Mesenchymal stem cell (in vitro differentiated cells and primary cell): ENCODE measurements at regions not wholly inside any gene's neighbourhood (a gene's known extent, or its start where the extent isn't known, plus 50 kb on each side); places are given as distances from the start of the nearest gene placed in this dataset.

Experiments
- DNase-seq: peaks from one replicate; pipeline ENCODE4 v3.0.0-alpha.2; 2013
- H2AFZ ChIP-seq: one replicate; pipeline ENCODE4 v1.6.1; 2013; ENCODE audit warnings: low read depth, mild to moderate bottlenecking, control low read depth, inconsistent platforms, low read length, moderate library complexity
- H2AK5ac ChIP-seq: 2 replicates; pipeline ENCODE4 v1.6.1; 2013; ENCODE audit warnings: low read length, moderate library complexity, mild to moderate bottlenecking, inconsistent platforms; ENCODE audit not compliant: severe bottlenecking
- H2BK120ac ChIP-seq: one replicate; pipeline ENCODE4 v1.6.1; 2013; ENCODE audit warnings: low read depth, mild to moderate bottlenecking, inconsistent platforms, low read length, moderate library complexity
- H2BK12ac ChIP-seq, 2 experiments: one replicate each; pipeline ENCODE4 v1.6.1; 2013; ENCODE audit warnings: inconsistent platforms in 2 of 2, low read length in 2 of 2, mild to moderate bottlenecking in 2 of 2, moderate library complexity in 2 of 2, control low read depth in 1 of 2
- H2BK15ac ChIP-seq: one replicate; pipeline ENCODE4 v1.6.1; 2013; ENCODE audit warnings: mild to moderate bottlenecking, low read depth, inconsistent platforms; ENCODE audit not compliant: poor library complexity, severe bottlenecking
- H2BK5ac ChIP-seq: 2 replicates; pipeline ENCODE4 v1.6.1; 2013; ENCODE audit warnings: low read depth, mild to moderate bottlenecking, low read length, control low read depth, inconsistent platforms; ENCODE audit not compliant: poor library complexity, severe bottlenecking
- H3K14ac ChIP-seq, 2 experiments: one replicate each; pipeline ENCODE4 v1.6.1; 2013; ENCODE audit warnings: inconsistent platforms in 2 of 2, low read length in 2 of 2, control low read depth in 1 of 2, mild to moderate bottlenecking in 1 of 2, moderate library complexity in 1 of 2
- H3K18ac ChIP-seq, 2 experiments: one replicate each; pipeline ENCODE4 v1.6.1; 2013; ENCODE audit warnings: inconsistent platforms in 2 of 2, low read length in 2 of 2, control low read depth in 1 of 2, low read depth in 1 of 2, mild to moderate bottlenecking in 1 of 2
- H3K23ac ChIP-seq, 2 experiments: one replicate each; pipeline ENCODE4 v1.6.1; 2013; ENCODE audit warnings: inconsistent platforms in 2 of 2, low read length in 2 of 2, mild to moderate bottlenecking in 2 of 2, moderate library complexity in 2 of 2, control low read depth in 1 of 2
- H3K27ac ChIP-seq: 2 replicates; pipeline ENCODE4 v1.5.1; 2013; ENCODE audit warnings: mild to moderate bottlenecking, moderate library complexity, low read length, control low read depth, inconsistent platforms; ENCODE audit not compliant: poor library complexity, severe bottlenecking
- H3K27me3 ChIP-seq, 2 experiments: 2 replicates each; pipeline versions ENCODE4 v1.6.1 to v1.7.0; 2013; ENCODE audit warnings: low read length in 2 of 2, mild to moderate bottlenecking in 2 of 2, moderate library complexity in 2 of 2, control low read depth in 1 of 2, inconsistent platforms in 1 of 2; ENCODE audit not compliant: control insufficient read depth in 1 of 2, insufficient read depth in 1 of 2
- H3K36me3 ChIP-seq, 2 experiments: 2 replicates each; pipeline versions ENCODE4 v1.6.1 to v1.7.0; 2013; ENCODE audit warnings: low read length in 2 of 2, control low read depth in 1 of 2, inconsistent platforms in 1 of 2, low read depth in 1 of 2, mild to moderate bottlenecking in 1 of 2; ENCODE audit not compliant: insufficient read depth in 2 of 2, control insufficient read depth in 1 of 2
- H3K4ac ChIP-seq, 2 experiments: one replicate each; pipeline ENCODE4 v1.6.1; 2013; ENCODE audit warnings: inconsistent platforms in 2 of 2, low read length in 2 of 2, mild to moderate bottlenecking in 2 of 2, moderate library complexity in 2 of 2, control low read depth in 1 of 2, low read depth in 1 of 2
- H3K4me1 ChIP-seq: 2 replicates; pipeline ENCODE4 v1.6.1; 2013; ENCODE audit warnings: low read depth, low read length, control low read depth; ENCODE audit not compliant: control insufficient read depth, insufficient read depth
- H3K4me2 ChIP-seq: 2 replicates; pipeline ENCODE4 v1.6.1; 2013; ENCODE audit warnings: low read length, mild to moderate bottlenecking, inconsistent platforms; ENCODE audit not compliant: poor library complexity, severe bottlenecking
- H3K4me3 ChIP-seq, 2 experiments: 2 replicates each; pipeline versions ENCODE4 v1.5.1 to v1.7.0; 2013; ENCODE audit warnings: low read length in 2 of 2, mild to moderate bottlenecking in 2 of 2, control low read depth in 1 of 2, low read depth in 1 of 2; ENCODE audit not compliant: insufficient read depth in 1 of 2
- H3K79me1 ChIP-seq: replicated peaks from 2 replicates; pipeline ENCODE4 v1.6.1; 2013; ENCODE audit warnings: mild to moderate bottlenecking, control low read depth, low read length, inconsistent platforms; ENCODE audit not compliant: poor library complexity, severe bottlenecking
- H3K9ac ChIP-seq: 2 replicates; pipeline ENCODE4 v1.7.0; 2013; ENCODE audit warnings: mild to moderate bottlenecking, low read length, moderate library complexity
- H3K9me3 ChIP-seq: 2 replicates; pipeline ENCODE4 v1.7.0; 2013; ENCODE audit warnings: mild to moderate bottlenecking, low read length; ENCODE audit not compliant: control insufficient read depth
- H4K8ac ChIP-seq: one replicate; pipeline ENCODE4 v1.6.1; 2013; ENCODE audit warnings: inconsistent platforms, mild to moderate bottlenecking, low read length, moderate library complexity
- H4K91ac ChIP-seq: one replicate; pipeline ENCODE4 v1.6.1; 2013; ENCODE audit warnings: mild to moderate bottlenecking, low read length, inconsistent platforms
- WGBS: methylation state at CpG from one replicate; pipeline ENCODE4 v1.1.7; 2013; ENCODE audit warnings: mixed read lengths; 5-methylcytosine and 5-hydroxymethylcytosine counted together

DNA sequence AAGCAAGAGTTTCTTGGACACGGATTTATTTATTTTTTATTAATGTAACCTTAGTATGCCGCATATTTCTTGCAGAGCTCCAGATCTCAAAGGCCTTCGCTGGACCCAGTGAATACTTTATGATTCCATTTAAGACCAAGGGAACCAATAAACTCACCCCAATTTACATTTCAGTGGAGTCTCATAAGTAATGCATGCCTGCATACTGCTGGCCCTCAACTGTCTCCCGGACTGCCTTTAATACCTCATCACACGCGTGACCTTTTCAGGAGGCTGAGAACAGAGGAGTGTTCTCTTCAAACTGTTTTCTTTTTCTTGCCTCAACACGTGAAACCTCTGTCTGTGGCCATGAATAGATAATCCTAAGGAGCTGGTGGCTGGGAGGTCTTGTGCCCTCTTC, 240.9 kb downstream of the STIM2 start:
- no peak overlapping the region for H3K4me3 ChIP-seq
- no peak overlapping the region for H2AFZ ChIP-seq
- H3K4me1 ChIP-seq: no peaks in the 10 kb centered on the region
- no peak overlapping the region for H2BK120ac ChIP-seq
- no peak overlapping the region for H3K4ac ChIP-seq
- H3K14ac ChIP-seq: no peak overlapping the region
- H4K8ac ChIP-seq: no peak overlapping the region
- WGBS: 90% methylated on average over 7 of the region's 7 CpGs
- H3K23ac ChIP-seq: no peak overlapping the region
- peaks cover 33 to 39% of the 10 kb centered on the region in 2 experiments for H3K27me3 ChIP-seq
- H3K27ac ChIP-seq: no peak overlapping the region
- no peak overlapping the region for H4K91ac ChIP-seq
- H3K9me3 ChIP-seq: no peaks in the 10 kb centered on the region
- H3K9ac ChIP-seq: no peak overlapping the region
- H3K4me2 ChIP-seq: no peak overlapping the region
- no peak overlapping the region for H3K18ac ChIP-seq
- H3K79me1 ChIP-seq: no peaks in the 10 kb centered on the region
- no peak overlapping the region for H2BK12ac ChIP-seq
- H3K36me3 ChIP-seq: no peaks in the 10 kb centered on the region
- H2BK5ac ChIP-seq: no peak overlapping the region
- no peak for DNase-seq
- no peak overlapping the region for H2AK5ac ChIP-seq
- no peak overlapping the region for H2BK15ac ChIP-seq

DNA sequence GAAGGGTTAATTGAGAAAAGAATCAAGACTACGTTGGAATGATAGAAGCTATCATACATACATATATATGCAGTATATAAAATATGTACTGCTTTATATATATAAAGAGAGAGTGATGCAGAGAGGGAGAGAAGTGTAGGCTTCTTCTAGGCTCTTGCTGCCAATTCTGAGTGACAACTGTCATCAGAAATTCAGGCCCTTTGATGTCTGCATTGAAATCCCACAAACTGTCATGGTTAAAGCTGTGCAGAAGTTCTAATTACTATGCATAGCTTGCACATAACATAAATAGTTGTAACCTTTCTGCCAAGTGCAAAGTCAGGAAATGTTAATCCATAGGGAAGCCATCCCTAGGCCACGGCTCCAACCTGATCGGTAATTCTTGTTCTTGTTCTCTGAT, 251.0 kb downstream of the STIM2 start:
- no peak overlapping the region for H2BK12ac ChIP-seq
- H3K27me3 ChIP-seq: peaks cover 16 to 28% of the 10 kb centered on the region in 2 experiments
- WGBS: no CpG with 5 or more reads among the region's 3 CpGs
- no peak overlapping the region for H3K4ac ChIP-seq
- H4K91ac ChIP-seq: no peak overlapping the region
- H3K4me1 ChIP-seq: no peaks in the 10 kb centered on the region
- no peak overlapping the region for H3K4me2 ChIP-seq
- no peaks in the 10 kb centered on the region for H3K9me3 ChIP-seq
- no peaks in the 10 kb centered on the region for H3K36me3 ChIP-seq
- no peak overlapping the region for H3K18ac ChIP-seq
- DNase-seq: no peak
- no peak overlapping the region for H2AFZ ChIP-seq
- no peak overlapping the region for H2AK5ac ChIP-seq
- H2BK5ac ChIP-seq: no peak overlapping the region
- no peak overlapping the region for H4K8ac ChIP-seq
- no peak overlapping the region for H3K27ac ChIP-seq
- H2BK15ac ChIP-seq: no peak overlapping the region
- no peaks in the 10 kb centered on the region for H3K79me1 ChIP-seq
- H3K4me3 ChIP-seq: no peak overlapping the region
- no peak overlapping the region for H2BK120ac ChIP-seq
- no peak overlapping the region for H3K23ac ChIP-seq
- H3K14ac ChIP-seq: no peak overlapping the region
- no peak overlapping the region for H3K9ac ChIP-seq

- Histone ChIP-seq H4K8ac (no peak overlapping the region), H2BK5ac (no peak overlapping the region), H3K36me3 (no peaks in the 10 kb centered on the region), H2AK5ac (no peak overlapping the region), H2BK120ac (no peak overlapping the region), H3K27ac (no peak overlapping the region), H3K23ac (no peak overlapping the region), H3K4ac (no peak overlapping the region), H3K79me1 (no peaks in the 10 kb centered on the region), H3K9me3 (no peaks in the 10 kb centered on the region), H3K4me3 (no peak overlapping the region), H2AFZ (no peak overlapping the region), H2BK15ac (no peak overlapping the region), H3K27me3 (peaks cover 16 to 36% of the 10 kb centered on the region in 2 experiments), H2BK12ac (no peak overlapping the region), H3K9ac (no peak overlapping the region), H3K18ac (no peak overlapping the region), H3K4me2 (no peak overlapping the region), H4K91ac (no peak overlapping the region), H3K14ac (no peak overlapping the region), H3K4me1 (no peaks in the 10 kb centered on the region)
- DNase-seq: no peak
- WGBS: no CpG with 5 or more reads among the region's 3 CpGs
Observed at GRCh38 chr4:27112587-27112986, 251.9 kb downstream of the STIM2 start.

DNA sequence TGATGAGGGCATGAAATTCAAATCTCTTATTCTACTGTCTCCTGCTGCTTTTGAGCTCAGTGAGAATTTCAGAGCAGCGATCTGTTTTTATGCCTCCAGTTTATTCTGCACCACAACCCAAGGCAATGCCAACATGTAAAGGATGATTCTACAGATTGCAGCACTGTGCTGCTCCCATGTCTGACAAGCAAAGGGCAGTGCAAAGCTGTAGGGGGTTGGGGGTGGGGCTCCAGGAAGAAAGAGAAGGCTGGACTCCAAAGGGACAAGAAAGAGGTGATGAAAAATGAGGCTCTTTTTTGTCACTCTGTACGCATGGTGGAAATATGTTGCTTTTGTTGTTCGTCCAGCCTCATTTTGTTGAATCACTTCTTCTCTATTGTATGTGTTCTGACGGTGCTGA, 254.6 kb downstream of the STIM2 start:
- H3K23ac ChIP-seq: no peak overlapping the region
- 85% methylated on average over 3 of the region's 4 CpGs for WGBS
- peaks cover 20 to 27% of the 10 kb centered on the region in 2 experiments for H3K27me3 ChIP-seq
- no peak overlapping the region for H4K91ac ChIP-seq
- H3K9me3 ChIP-seq: no peaks in the 10 kb centered on the region
- no peaks in the 10 kb centered on the region for H3K79me1 ChIP-seq
- H3K4ac ChIP-seq: no peak overlapping the region
- no peak overlapping the region for H3K4me2 ChIP-seq
- H3K4me3 ChIP-seq: no peak overlapping the region
- H3K14ac ChIP-seq: no peak overlapping the region
- no peak overlapping the region for H2AFZ ChIP-seq
- H4K8ac ChIP-seq: no peak overlapping the region
- no peak overlapping the region for H2BK15ac ChIP-seq
- H3K36me3 ChIP-seq: no peaks in the 10 kb centered on the region
- H3K18ac ChIP-seq: no peak overlapping the region
- H2BK12ac ChIP-seq: no peak overlapping the region
- no peak overlapping the region for H2BK5ac ChIP-seq
- DNase-seq: no peak
- H3K27ac ChIP-seq: no peak overlapping the region
- H3K9ac ChIP-seq: no peak overlapping the region
- no peak overlapping the region for H2AK5ac ChIP-seq
- H2BK120ac ChIP-seq: no peak overlapping the region
- H3K4me1 ChIP-seq: no peaks in the 10 kb centered on the region
